ENCODE measurements at regions not wholly inside any gene's neighbourhood (a gene's known extent, or its start where the extent isn't known, plus 50 kb on each side); places are given as distances from the start of the nearest gene placed in this dataset.

- intact Hi-C loops (cut with DNase I, micrococcal nuclease): no loop called here
- no peak for DNase-seq
- no peak for ATAC-seq
These were observed 1334.3 kb upstream of the ZEB2 start for GRCh38 chr2:145854039-145854755.

DNA sequence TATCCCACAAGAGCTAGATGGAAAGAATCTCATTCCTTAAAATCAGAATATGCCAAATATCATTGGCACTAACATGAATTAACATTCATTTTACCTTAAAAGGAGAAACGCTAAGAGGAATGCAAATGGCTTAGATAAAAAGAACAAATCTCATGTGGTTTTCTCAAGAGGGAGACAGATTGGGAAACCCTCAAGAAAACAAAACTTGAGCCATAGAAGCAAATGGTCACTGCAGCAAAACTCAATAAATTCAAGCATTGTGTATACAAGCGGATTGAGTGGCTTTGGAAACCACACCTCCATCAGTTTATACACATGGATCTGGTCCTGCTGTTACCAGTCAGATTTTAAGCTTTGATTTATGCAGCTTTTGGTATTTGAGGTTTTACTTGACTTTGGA, 1331.8 kb upstream of the ZEB2 start:
- DNase-seq: no peak
- ATAC-seq: no peak
- intact Hi-C loops (cut with DNase I, micrococcal nuclease): no loop called here

DNA sequence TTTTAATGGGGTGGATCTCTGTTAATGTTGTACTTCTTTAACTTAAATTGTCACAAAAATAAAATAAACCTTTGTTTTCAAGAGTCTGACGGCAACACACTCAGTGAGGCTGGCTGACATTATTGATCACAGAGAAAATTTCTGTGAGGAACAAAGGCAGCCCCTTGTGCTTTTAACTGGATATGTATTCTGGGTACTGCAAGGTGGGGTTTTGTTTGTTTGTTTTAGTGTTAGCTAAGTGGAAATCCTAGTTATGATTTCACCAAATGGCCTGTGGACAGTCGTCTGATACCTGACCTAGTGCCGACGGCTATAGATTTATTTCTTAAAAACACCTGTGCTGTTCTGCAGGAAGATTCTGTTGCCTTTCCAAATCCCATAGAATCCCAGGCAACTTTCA, 1329.5 kb upstream of the ZEB2 start:
- ATAC-seq (no peak), DNase-seq (no peak)
- intact Hi-C loops (cut with DNase I, micrococcal nuclease): no loop called here

- intact Hi-C loops (cut with DNase I, micrococcal nuclease): no loop called here
- DNase-seq (no peak), ATAC-seq (no peak)
These were observed 1327.1 kb upstream of the ZEB2 start for GRCh38 chr2:145846982-145847381.

DNA sequence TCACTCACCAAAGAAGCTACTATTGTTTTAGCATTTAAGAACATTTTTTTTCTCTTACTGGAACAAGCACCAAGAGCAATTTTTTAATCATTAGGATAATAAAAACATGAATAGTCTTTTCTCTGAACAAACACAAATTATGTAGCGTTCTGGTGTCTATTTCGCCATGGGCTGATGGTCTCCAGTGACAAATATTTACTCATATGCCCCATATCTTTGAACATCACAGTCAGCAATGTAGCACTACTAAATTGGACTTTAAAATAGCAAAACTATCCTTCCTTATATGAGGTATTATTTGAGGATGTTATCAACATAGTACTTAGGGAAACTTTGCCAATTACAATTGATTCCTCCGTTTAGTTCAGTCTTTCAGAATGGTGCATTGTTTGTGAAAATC, 1326.0 kb upstream of the ZEB2 start:
- ATAC-seq (no peak), DNase-seq (no peak)
- intact Hi-C loops (cut with DNase I, micrococcal nuclease): no loop called here

DNA sequence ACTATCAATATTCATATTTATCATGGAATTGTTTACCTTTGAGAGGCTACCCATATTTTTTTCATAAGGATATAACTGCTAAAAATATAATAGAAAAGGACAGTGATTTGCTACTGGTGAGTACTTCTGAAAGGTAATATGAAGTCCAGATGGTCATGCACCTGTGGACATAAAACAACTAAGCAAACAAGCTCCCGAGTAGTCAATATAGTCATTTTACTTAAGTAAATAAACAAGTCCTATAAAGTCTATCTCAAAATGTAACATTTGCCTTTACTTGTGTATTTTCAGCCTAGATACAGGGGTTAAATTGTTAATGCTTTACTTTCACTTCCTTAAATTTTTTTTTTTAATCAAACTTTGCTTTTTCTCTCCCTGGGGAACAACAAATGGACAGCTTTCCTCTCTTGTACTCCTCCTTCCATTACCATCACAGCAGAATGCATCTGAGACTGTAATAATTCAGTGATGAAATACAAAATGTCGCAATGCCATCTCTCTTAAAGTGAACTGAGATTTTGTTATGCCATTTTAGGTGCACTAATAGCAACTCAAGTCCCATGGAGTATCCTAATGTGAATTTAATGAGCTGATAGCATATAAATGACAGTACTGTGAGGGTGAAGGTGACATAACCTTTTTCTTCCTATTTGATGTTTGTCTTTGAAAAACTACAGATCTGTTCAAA, 1325.4 kb upstream of the ZEB2 start:
- intact Hi-C loops (cut with DNase I, micrococcal nuclease): no loop called here
- DNase-seq (no peak), ATAC-seq (no peak)

DNA sequence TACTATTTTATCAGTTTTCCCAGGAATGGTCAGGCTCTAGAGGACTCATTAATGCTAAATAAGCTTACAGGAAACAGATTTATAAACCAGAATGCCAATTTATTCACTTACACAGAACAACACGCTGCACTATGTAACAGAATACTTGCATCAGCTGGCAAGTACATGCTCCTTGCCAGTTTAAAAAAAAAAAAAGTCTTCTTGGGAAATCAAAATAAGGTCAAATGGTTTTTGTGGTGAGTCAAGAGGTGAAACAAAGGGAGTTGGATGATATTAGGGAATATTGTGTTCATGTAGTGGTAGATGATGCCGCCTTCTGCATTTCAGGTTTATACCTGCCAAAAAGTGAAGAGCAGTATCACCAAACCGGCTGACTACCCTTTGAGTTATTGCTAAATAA, 1322.1 kb upstream of the ZEB2 start:
- ATAC-seq (no peak), DNase-seq (no peak)
- intact Hi-C loops (cut with DNase I, micrococcal nuclease): no loop called here

GRCh38 chr2:145836986-145837385, 1317.1 kb upstream of the ZEB2 start:
- ATAC-seq (no peak), DNase-seq (no peak)
- intact Hi-C loops (cut with DNase I, micrococcal nuclease): no loop called here

GRCh38 chr2:145835665-145836064, 1315.7 kb upstream of the ZEB2 start:
- no peak for DNase-seq
- ATAC-seq: no peak
- intact Hi-C loops (cut with DNase I, micrococcal nuclease): no loop called here

- ATAC-seq: no peak
- no peak for DNase-seq
- intact Hi-C loops (cut with DNase I, micrococcal nuclease): no loop called here
These were observed 1312.8 kb upstream of the ZEB2 start for GRCh38 chr2:145832681-145833080.

- ATAC-seq (no peak), DNase-seq (no peak)
- intact Hi-C loops (cut with DNase I, micrococcal nuclease): no loop called here
These were observed 1310.0 kb upstream of the ZEB2 start for GRCh38 chr2:145829931-145830330.

GRCh38 chr2:145827235-145827634, 1307.3 kb upstream of the ZEB2 start:
- DNase-seq: no peak
- intact Hi-C loops (cut with DNase I, micrococcal nuclease): no loop called here
- no peak for ATAC-seq

- ATAC-seq (no peak), DNase-seq (no peak)
- intact Hi-C loops (cut with DNase I, micrococcal nuclease): no loop called here
These were observed 1304.5 kb upstream of the ZEB2 start for GRCh38 chr2:145824384-145824783.

DNA sequence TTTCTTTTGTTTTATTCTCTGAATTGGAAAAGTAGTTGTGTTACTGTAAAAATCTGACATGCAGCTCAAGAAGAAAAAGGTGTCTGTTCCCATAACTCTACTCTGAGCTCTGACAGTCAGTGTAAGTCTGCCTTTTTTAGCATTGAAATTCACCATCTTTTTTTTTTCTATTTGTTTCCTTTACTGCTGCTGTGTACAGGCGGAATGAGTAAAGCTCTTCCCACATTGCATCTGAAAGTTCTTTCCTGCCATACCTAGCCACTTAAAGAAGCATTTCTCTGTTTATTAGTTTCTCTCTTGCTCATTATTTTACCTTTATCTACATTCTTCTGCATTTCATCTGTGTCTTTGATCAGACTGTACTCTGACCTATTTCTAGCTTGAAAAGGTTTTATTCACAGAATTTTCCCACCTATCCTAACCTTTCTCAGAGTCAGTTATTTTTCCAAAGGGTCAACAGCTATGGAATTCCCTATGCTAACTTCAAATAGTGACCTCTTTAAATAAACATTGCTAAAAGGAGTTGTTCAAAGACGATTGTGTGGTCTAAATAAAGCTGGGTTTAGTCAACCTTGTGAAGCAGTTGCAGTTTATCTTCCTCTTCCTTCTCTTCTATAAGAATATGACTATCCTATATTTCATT, 1303.1 kb upstream of the ZEB2 start:
- intact Hi-C loops (cut with DNase I, micrococcal nuclease): no loop called here
- ATAC-seq: no peak
- DNase-seq: no peak

- DNase-seq (no peak), ATAC-seq (no peak)
- intact Hi-C loops (cut with DNase I, micrococcal nuclease): no loop called here
These were observed 1300.7 kb upstream of the ZEB2 start for GRCh38 chr2:145820651-145821050.

DNA sequence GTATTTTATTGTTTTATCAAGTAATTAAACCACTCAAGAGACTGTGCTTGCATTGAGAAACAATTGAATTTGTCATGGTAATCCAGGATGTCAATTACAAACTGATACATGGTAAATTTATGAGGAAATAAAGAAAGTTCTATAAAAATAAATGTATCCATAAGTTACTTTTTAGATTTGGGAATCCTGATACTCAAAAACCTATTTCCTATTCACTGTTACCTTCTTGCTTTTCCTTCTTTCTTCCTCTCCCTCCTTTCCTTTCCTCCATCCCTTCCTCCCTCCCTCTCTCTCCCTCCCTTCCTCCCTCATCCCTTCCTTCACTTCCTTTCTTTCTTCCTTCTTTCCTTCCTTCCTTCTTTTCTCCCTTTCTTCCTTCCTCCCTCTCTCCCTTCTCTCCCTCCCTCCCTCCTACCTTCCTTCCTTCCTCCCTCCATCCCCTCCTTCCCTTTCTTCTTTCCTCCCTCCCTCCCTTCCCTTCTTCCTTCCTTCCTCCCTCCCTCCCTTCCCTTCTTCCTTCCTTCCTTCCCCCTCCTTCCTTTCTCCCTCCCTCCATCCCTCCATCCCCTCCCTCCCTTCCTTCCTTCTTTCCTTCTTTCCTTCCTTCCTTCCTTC, 1299.1 kb upstream of the ZEB2 start:
- intact Hi-C loops (cut with DNase I, micrococcal nuclease): no loop called here
- ATAC-seq (no peak), DNase-seq (no peak)

- DNase-seq (no peak), ATAC-seq (no peak)
- intact Hi-C loops (cut with DNase I, micrococcal nuclease): no loop called here
These were observed 1296.0 kb upstream of the ZEB2 start for GRCh38 chr2:145815933-145816332.

GRCh38 chr2:145813481-145813880, 1293.6 kb upstream of the ZEB2 start:
- DNase-seq: no peak
- intact Hi-C loops (cut with DNase I, micrococcal nuclease): no loop called here
- no peak for ATAC-seq

DNA sequence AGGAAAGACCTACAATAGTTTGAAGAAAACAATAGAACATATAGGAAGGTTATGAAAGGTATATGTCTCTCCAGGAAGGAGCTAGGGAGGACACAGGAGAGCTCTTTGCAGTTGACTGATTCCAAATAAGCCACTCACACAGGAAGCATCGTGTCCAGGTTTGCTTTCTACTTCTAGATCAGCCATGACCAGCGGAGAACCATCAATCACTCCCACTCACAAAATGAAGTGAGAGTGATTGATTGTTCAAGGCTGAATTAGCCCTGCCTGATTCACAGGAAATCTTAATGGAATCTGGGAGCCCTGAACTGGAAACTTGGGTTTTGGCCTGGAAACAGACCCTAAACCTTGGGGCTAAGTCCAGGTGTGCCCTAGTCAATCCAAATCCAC, 1292.2 kb upstream of the ZEB2 start:
- intact Hi-C loops (cut with DNase I, micrococcal nuclease): no loop called here
- DNase-seq: no peak
- no peak for ATAC-seq

Measured in left colon (tissue), 2 donors.